Kidney (tissue), 13 donors: ENCODE measurements at regions not wholly inside any gene's neighbourhood (a gene's known extent, or its start where the extent isn't known, plus 50 kb on each side); places are given as distances from the start of the nearest gene placed in this dataset.

Experiments used
- DNase-seq, 5 donors: peaks; one replicate each; pipeline ENCODE4 v3.0.0-alpha.2; 2013 to 2020
- FAIRE-seq: peaks from 2 replicates; lab custom pipeline; 2012; peaks lifted over from hg19 to GRCh38; lab: Jason Lieb, UNC
- H3K27ac ChIP-seq, 2 donors: one replicate each; pipeline ENCODE4 v1.7.0; 2013; ENCODE audit warnings: low read depth in 2 of 2, low read length in 2 of 2, inconsistent platforms in 1 of 2
- H3K27me3 ChIP-seq: one replicate; pipeline ENCODE4 v1.7.1; 2013; ENCODE audit warnings: low read length, inconsistent platforms; ENCODE audit not compliant: control insufficient read depth, insufficient read depth
- H3K36me3 ChIP-seq, 3 donors: one replicate each; pipeline versions ENCODE4 v1.7.0 to v1.7.1; 2013; ENCODE audit warnings: low read length in 3 of 3, control low read depth in 1 of 3, inconsistent platforms in 1 of 3; ENCODE audit not compliant: insufficient read depth in 3 of 3, control insufficient read depth in 2 of 3
- H3K4me1 ChIP-seq, 3 donors: one replicate each; pipeline versions ENCODE4 v1.7.0 to v1.7.1; 2013; ENCODE audit warnings: low read length in 3 of 3, inconsistent platforms in 1 of 3, low read depth in 1 of 3; ENCODE audit not compliant: control insufficient read depth in 2 of 3, insufficient read depth in 2 of 3
- H3K4me3 ChIP-seq, 3 donors: one replicate each; pipeline versions ENCODE4 v1.7.0 to v1.8.1; 2013; ENCODE audit warnings: low read length in 3 of 3, control low read depth in 1 of 3, inconsistent platforms in 1 of 3
- H3K9ac ChIP-seq, 3 donors: one replicate each; pipeline versions ENCODE4 v1.7.0 to v1.7.1; 2013; ENCODE audit warnings: low read length in 3 of 3, control low read depth in 1 of 3, inconsistent platforms in 1 of 3
- H3K9me3 ChIP-seq, 3 donors: one replicate each; pipeline versions ENCODE4 v1.7.0 to v1.7.1; 2013; ENCODE audit warnings: low read length in 3 of 3, control low read depth in 1 of 3, inconsistent platforms in 1 of 3; ENCODE audit not compliant: control insufficient read depth in 2 of 3, insufficient read depth in 1 of 3
- intact Hi-C: fragments of 100-400 bp; cut with DNase I; formaldehyde crosslinking; loops from one replicate; pipeline ENCODE4 v1.11.1; 2022
- TF ChIP-seq, protein P1 (sequence below): IDR thresholded peaks from 3 replicates; pipeline ENCODE4 v1.5.1; 2012; ENCODE audit warnings: mild to moderate bottlenecking, moderate library complexity, borderline replicate concordance; ENCODE audit not compliant: insufficient read depth; ENCODE audit errors: extremely low read depth
- donor health status: control.
- donor health status: control.
- donor health status: control.
- donor health status: control.
- donor health status: control.
- donor health status: DM: yes; HTN: yes; CAD: no.
- donor health status: Normal renal cell carcinoma (clear cell type).

DNA sequence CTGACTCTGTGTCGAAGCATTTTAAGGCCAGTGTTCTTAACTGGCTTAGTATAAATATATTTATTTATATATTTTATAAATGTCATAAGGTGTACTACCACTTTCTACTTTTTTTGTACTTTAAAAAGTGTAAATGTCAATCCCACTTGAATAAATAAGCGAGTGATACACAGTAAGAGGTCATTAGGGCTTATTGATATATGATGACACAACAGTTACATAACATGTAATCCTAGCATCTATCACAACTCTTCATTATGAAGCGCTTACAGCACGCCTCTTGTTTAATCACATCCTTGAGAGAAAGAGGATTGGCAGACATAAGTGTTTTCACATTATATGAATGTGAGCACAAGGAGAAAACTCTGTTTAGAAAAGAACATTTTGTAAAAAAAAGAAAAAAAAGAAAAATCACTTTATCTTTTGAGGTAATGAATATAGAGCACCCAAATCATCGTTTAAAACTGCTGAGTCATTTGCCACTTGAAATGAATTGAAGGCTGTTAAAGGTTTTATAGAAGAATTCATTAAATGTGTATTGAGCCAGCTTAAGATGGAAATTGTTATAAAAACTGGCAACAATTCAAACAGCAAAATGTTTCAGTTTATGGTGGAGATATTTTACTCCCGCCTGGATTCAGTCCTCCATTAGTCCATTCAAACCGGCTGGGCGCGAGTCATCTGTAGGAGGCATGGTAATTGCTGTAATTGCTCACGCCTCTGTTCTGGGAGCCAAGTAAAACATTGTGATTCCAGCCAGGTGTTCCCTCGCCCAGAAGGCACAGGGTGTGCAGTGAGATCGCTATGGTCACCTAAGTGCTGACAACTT, 627.3 kb upstream of the KIRREL3 start:
- DNase-seq (peak in 2 of 5 donors; percentile 68 to 74), FAIRE-seq (peak; percentile 38)
- Histone ChIP-seq H3K9me3 (no peaks in the 10 kb centered on the region), H3K9ac (no peak overlapping the region), H3K4me1 (peaks cover 0 to 2% (median 2%) of the 10 kb centered on the region in 3 donors), H3K36me3 (no peaks in the 10 kb centered on the region), H3K4me3 (no peak overlapping the region), H3K27me3 (no peaks in the 10 kb centered on the region), H3K27ac (no peak overlapping the region)
- TF ChIP-seq, protein P1, sequence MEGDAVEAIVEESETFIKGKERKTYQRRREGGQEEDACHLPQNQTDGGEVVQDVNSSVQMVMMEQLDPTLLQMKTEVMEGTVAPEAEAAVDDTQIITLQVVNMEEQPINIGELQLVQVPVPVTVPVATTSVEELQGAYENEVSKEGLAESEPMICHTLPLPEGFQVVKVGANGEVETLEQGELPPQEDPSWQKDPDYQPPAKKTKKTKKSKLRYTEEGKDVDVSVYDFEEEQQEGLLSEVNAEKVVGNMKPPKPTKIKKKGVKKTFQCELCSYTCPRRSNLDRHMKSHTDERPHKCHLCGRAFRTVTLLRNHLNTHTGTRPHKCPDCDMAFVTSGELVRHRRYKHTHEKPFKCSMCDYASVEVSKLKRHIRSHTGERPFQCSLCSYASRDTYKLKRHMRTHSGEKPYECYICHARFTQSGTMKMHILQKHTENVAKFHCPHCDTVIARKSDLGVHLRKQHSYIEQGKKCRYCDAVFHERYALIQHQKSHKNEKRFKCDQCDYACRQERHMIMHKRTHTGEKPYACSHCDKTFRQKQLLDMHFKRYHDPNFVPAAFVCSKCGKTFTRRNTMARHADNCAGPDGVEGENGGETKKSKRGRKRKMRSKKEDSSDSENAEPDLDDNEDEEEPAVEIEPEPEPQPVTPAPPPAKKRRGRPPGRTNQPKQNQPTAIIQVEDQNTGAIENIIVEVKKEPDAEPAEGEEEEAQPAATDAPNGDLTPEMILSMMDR: no peak
- intact Hi-C loops: no loop called here

DNA sequence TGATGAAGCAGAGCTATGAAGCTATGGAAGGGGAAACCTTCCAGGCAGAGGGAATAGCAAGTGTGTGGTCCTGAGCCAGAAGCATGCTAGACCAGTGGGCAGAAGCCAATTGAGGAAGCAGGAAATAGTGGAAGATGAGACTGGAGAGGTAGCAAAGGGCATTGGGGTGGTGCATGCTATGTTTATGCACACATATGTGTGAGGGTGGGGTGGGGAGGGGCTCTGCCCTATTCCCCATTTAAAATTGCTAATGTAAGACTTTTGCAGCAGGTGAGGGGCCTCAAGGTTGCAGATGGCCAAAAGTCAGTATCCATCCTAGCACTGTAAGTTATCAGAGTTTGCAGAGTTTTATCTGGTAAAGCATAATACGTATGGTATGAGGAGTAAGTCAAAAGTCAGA, 626.6 kb upstream of the KIRREL3 start:
- no peaks in the 10 kb centered on the region for H3K36me3 ChIP-seq
- TF ChIP-seq, protein P1: no peak
- no peaks in the 10 kb centered on the region for H3K27me3 ChIP-seq
- DNase-seq: no peak
- H3K9ac ChIP-seq: no peak overlapping the region
- intact Hi-C loops: no loop called here
- H3K27ac ChIP-seq: no peak overlapping the region
- H3K4me1 ChIP-seq: no peaks in the 10 kb centered on the region
- no peaks in the 10 kb centered on the region for H3K9me3 ChIP-seq
- no peak for FAIRE-seq
- H3K4me3 ChIP-seq: no peak overlapping the region

DNA sequence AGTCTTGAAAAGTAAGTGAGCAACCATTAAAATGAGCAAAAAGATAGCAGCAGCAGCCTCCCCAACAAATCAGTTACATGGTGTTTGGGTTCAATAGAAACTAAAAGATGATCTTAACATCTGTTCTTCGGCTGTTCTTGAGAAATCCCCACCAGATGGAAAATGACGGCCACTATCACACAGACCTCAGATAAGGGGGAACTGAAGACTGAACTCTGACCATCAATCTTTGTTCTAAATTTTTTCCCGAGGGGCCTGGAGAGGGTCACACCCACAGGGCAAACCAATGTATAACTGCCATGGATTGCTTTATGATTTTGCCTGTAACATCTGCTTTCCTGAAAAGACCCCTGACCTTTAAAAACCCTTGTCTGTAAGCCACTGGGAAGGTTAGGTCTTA, 624.8 kb upstream of the KIRREL3 start:
- H3K36me3 ChIP-seq: no peaks in the 10 kb centered on the region

More for the DNA sequence above, 624.8 kb upstream of the KIRREL3 start:
- intact Hi-C loops: no loop called here
- Histone ChIP-seq H3K9ac (no peak overlapping the region), H3K4me1 (no peaks in the 10 kb centered on the region), H3K9me3 (no peaks in the 10 kb centered on the region), H3K27ac (no peak overlapping the region), H3K27me3 (no peaks in the 10 kb centered on the region), H3K4me3 (no peak overlapping the region)
- TF ChIP-seq, protein P1: no peak
- FAIRE-seq: no peak
- no peak for DNase-seq
